ENCODE measurements at regions not wholly inside any gene's neighbourhood (a gene's known extent, or its start where the extent isn't known, plus 50 kb on each side); places are given as distances from the start of the nearest gene placed in this dataset.
A peak's percentile ranks its signal among the peaks of the same experiment; 100 is the strongest.
"Not testable (repeated sequence)": the region's sequence is repeated elsewhere in the genome, so short reads cannot be mapped to it uniquely, and the experiment has no call there.

DNA sequence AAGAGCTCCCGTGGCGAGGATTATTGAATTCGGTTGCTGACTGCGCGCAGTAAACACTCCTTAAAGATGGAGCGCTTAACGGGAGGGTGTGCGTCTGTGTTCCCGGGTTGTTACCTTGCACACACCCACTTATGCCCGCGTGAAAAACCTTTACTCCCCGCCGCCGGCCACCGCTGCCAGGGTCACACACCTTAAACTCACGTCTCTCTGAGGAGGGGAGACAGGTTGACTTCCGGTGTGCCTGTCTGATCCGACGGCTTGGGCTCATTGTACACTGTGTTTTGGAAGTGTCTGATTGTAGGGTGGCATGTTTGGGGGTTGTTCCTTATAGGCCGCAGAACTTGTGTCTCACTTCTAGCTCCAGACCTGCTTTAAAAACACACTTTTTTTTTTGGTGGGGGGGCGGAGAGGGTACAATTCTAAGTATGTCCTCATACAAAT, 66.8 kb downstream of the KPNA2 start:
- TF ChIP-seq, protein P1, sequence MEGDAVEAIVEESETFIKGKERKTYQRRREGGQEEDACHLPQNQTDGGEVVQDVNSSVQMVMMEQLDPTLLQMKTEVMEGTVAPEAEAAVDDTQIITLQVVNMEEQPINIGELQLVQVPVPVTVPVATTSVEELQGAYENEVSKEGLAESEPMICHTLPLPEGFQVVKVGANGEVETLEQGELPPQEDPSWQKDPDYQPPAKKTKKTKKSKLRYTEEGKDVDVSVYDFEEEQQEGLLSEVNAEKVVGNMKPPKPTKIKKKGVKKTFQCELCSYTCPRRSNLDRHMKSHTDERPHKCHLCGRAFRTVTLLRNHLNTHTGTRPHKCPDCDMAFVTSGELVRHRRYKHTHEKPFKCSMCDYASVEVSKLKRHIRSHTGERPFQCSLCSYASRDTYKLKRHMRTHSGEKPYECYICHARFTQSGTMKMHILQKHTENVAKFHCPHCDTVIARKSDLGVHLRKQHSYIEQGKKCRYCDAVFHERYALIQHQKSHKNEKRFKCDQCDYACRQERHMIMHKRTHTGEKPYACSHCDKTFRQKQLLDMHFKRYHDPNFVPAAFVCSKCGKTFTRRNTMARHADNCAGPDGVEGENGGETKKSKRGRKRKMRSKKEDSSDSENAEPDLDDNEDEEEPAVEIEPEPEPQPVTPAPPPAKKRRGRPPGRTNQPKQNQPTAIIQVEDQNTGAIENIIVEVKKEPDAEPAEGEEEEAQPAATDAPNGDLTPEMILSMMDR (IDR thresholded peaks at IDR 0.05) = no peak
- Histone ChIP-seq H3K36me3 (peaks cover 0 to 4% of the 10 kb centered on the region in 2 donors), H3K27ac (peak overlapping the region; percentile 80 to 84), H3K27me3 (no peaks in the 10 kb centered on the region), H3K9me3 (no peaks in the 10 kb centered on the region), H3K4me1 (peaks cover 4 to 21% of the 10 kb centered on the region in 2 donors), H3K4me3 (peak overlapping the region; percentile 68 to 69)
- DNase-seq (peak in 1 of 4 donors; percentile 23), ATAC-seq (peak; percentile 33)
- intact Hi-C loops (cut with DNase I) = no loop called here

DNA sequence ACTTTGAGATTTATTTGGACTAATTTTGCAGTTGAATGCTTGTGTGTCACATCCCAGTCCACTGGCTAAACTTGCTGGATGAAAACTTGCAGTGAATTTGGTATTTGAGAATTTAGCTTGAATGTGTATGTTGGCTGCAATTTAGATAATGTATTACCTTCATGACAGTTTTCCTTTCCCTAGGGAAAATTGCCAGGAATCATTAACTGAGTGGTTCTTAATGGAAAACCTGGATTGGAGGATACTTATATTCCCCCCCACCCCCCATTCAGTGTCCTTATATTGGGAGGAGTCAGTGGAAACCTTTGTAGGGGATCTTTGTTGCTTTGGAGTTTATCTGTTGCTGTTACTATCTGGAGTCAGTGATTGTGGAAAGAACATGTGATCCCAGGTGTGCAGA, 67.6 kb downstream of the KPNA2 start:
- peaks cover 0 to 4% of the 10 kb centered on the region in 2 donors for H3K36me3 ChIP-seq
- no peaks in the 10 kb centered on the region for H3K9me3 ChIP-seq
- intact Hi-C loops (cut with DNase I) = no loop called here
- DNase-seq = no peak
- TF ChIP-seq, protein P1 (IDR thresholded peaks at IDR 0.05) = no peak
- H3K27me3 ChIP-seq = no peaks in the 10 kb centered on the region
- ATAC-seq = no peak
- peak overlapping the region in 1 of 2 donors; percentile 69 for H3K4me3 ChIP-seq
- peaks cover 4 to 21% of the 10 kb centered on the region in 2 donors for H3K4me1 ChIP-seq
- H3K27ac ChIP-seq = no peak overlapping the region

DNA sequence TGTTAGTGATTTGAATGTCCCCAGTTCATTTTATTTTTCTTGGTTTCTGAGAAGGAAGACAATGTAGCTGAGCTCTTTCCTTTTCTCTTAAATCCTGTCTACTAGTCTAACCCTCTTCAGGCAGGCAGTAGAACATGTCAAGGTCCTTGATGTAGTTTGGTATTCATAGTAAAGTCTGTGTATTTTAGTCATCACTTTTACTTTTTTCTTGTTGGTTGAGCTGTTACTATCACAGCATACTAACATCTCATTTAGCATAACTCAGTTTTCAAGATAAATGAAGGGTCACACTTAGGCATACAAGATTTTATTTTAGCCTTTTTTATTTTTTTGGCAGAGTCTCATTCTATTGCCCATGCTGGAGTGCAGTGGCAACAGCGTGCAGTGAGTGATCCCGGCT, 70.5 kb downstream of the KPNA2 start:
- intact Hi-C loops (cut with DNase I) = no loop called here
- ATAC-seq = no peak
- Histone ChIP-seq H3K27me3 (no peaks in the 10 kb centered on the region), H3K27ac (no peak overlapping the region), H3K4me1 (peaks cover 4 to 19% of the 10 kb centered on the region in 2 donors), H3K36me3 (peaks cover 0 to 4% of the 10 kb centered on the region in 2 donors), H3K9me3 (peaks cover 0 to 2% of the 10 kb centered on the region in 2 donors), H3K4me3 (no peak overlapping the region)
- TF ChIP-seq, protein P1 (IDR thresholded peaks at IDR 0.05) = no peak
- no peak for DNase-seq

DNA sequence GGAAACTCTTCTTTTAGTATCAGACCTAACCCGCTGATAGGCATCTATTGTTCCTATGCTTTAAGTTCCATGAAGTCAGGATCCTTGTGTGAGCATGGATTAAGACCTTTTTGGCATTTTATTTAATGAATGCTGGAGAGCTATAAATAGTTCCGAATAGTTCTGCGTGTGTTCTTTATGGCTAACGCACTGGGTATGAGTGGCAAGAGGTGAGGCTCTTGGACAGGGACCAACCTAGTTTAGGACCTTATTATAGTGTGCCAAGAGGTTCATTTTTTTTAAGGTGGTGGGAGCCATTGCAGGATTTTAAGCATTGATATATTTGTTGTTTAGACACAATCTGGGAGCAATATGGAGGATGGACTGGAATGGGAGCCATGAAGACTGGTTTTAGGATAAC, 71.8 kb downstream of the KPNA2 start:
- Histone ChIP-seq H3K9me3 (peaks cover 0 to 2% of the 10 kb centered on the region in 2 donors), H3K27me3 (no peaks in the 10 kb centered on the region), H3K4me3 (no peak overlapping the region), H3K27ac (no peak overlapping the region), H3K4me1 (peaks cover 4 to 17% of the 10 kb centered on the region in 2 donors), H3K36me3 (peaks cover 0 to 4% of the 10 kb centered on the region in 2 donors)
- TF ChIP-seq, protein P1 (IDR thresholded peaks at IDR 0.05) = no peak
- no peak for DNase-seq
- peak; percentile 28 for ATAC-seq
- intact Hi-C loops (cut with DNase I) = no loop called here

DNA sequence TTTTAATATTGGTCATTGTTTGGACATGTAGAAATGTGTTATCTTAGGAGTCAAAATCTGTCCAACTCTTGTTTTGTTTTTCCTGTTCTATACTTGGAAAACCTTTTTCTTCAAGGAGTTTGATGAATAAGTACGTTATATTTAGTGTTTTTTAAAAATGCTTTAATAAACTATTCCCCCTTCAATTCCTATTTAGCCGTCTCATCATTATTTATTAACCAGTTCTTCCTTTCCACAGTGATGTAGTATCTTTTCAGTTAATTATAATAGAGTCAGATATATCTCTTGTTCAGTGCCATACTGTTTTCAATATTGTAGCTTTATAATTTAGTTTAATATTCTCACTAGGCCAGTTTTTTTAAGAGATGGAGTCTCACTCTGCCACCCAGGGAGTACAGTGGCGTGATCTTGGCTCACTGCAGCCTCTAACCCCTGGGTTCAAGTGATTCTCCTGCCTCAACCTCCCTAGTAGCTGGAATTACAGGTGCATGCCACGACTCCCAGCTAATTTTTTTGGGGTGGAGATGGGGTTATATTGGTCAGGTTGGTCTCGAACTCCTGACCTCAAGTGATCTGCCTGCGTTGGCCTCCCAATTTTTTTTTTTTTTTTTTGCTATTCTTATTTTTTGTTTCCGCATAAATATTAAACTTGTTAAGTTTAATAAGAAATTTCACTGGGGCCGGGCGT, 72.9 kb downstream of the KPNA2 start:
- Histone ChIP-seq H3K27me3 (no peaks in the 10 kb centered on the region), H3K9me3 (peaks cover 0 to 2% of the 10 kb centered on the region in 2 donors), H3K4me3 (no peak overlapping the region), H3K4me1 (peaks cover 0 to 10% of the 10 kb centered on the region in 2 donors), H3K36me3 (peaks cover 0 to 4% of the 10 kb centered on the region in 2 donors), H3K27ac (no peak overlapping the region)
- intact Hi-C loops (cut with DNase I) = no loop called here
- no peak for DNase-seq
- TF ChIP-seq, protein P1 (IDR thresholded peaks at IDR 0.05) = no peak
- no peak for ATAC-seq

DNA sequence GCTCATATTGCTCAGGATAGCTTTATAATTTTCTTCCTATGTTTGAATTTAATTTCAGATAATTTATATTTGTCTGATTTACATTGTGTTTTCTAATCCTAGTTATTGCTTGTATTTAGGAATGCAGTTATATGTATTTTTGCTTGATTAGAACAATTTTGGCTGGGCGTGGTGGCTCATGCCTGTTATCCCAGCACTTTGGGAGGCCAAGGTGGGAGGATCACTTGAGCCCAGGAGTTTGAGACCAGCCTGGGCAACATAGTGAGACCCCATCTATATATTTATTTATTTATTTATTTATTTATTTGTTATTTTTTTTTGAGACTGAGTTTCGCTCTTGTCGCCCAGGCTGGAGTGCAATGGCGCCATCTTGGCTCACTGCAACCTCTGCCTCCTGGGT, 73.9 kb downstream of the KPNA2 start:
- DNase-seq; ATAC-seq; H3K4me1 ChIP-seq; H3K36me3 ChIP-seq; H3K27ac ChIP-seq; H3K4me3 ChIP-seq; H3K27me3 ChIP-seq; H3K9me3 ChIP-seq; intact Hi-C loops (cut with DNase I): not testable (repeated sequence)

DNA sequence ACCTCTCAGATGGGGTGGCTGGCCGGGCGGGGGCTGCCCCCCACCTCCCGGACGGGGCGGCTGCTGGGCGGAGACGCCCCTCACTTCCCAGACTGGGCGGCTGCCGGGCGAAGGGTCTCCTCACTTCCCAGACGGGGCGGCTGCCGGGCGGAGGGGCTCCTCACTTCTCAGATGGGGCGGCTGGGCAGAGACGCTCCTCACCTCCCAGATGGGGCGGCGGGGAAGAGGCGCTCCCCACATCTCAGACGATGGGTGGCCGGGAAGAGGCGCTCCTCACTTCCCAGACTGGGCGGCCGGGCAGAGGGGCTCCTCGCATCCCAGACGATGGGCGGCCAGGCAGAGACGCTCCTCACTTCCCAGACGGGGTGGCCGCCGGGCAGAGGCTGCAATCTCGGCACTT, 80.7 kb downstream of the KPNA2 start:
- H3K4me3 ChIP-seq; ATAC-seq; intact Hi-C loops (cut with DNase I); H3K9me3 ChIP-seq; H3K4me1 ChIP-seq; DNase-seq; H3K27ac ChIP-seq; H3K27me3 ChIP-seq: not testable (repeated sequence)
- peaks cover 0 to 65% of the 10 kb centered on the region in 2 donors for H3K36me3 ChIP-seq
